ENCODE measurements at regions not wholly inside any gene's neighbourhood (a gene's known extent, or its start where the extent isn't known, plus 50 kb on each side); places are given as distances from the start of the nearest gene placed in this dataset.

- TF ChIP-seq FOS (IDR thresholded peaks at IDR 0.05; ENCODE audit: low read depth, low read length) (no peak), POLR2A (IDR thresholded peaks at IDR 0.05; ENCODE audit: low read depth, low read length) (no peak), MAZ (IDR thresholded peaks at IDR 0.05; ENCODE audit: borderline replicate concordance, low read depth, low read length) (no peak), SMC3 (IDR thresholded peaks at IDR 0.05; ENCODE audit: low read depth, low read length) (no peak), CTCF (conservative IDR thresholded peaks at IDR 0.05; ENCODE audit: low read depth, low read length) (no peak), CHD1 (IDR thresholded peaks at IDR 0.05; ENCODE audit: low read depth, low read length) (no peak), BHLHE40 (IDR thresholded peaks at IDR 0.05; ENCODE audit: low read depth, low read length) (no peak)
Observed at GRCh38 chr7:52369922-52370321, 665.5 kb upstream of the POM121L12 start.
